HUDEP-2 (cell line): ENCODE measurements at regions not wholly inside any gene's neighbourhood (a gene's known extent, or its start where the extent isn't known, plus 50 kb on each side); places are given as distances from the start of the nearest gene placed in this dataset.

Experiments
- DNase-seq, 76 experiments: peaks; one replicate each; lab custom pipeline; 2025; ENCODE audit not compliant: unreplicated experiment in 76 of 76; lab: John Stamatoyannopoulos, UW

DNA sequence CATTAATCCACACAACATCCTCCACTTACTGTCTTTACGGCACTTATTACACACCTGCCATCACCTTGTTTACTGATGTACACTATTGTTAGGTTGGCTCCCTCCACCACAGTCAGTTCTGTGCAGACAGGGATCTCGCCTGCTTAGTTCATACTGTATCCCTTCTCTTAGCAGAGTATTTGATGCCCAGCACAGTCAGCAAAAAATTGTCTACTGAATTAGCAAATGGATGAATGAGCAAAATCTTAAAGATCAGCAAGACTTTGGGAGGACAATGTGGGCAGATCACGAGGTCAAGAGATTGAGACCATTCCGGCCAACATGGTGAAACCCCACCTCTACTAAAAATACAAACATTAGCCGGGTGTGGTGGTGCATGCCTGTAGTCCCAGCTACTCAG is 109.8 kb upstream of the ATXN1 start:
- no peak for DNase-seq

DNA sequence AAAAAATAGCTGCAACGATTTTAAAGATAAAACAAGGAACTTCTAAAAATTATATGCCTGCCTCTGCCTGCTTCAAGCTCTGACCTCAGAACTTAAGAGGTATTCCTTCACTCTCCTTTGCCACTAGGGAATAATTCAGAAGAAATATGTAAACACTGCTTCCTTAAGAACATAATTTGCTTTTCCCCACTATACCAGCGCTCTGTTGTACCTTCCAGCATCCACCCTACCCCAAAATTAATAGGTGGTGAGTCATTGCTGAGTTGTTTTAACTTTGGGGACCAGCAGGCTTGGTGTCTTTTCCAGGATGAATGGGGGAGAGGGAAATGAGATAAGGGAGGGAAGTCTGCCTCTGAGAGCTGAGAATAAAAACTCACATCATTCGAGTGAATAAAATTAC is 107.7 kb upstream of the ATXN1 start:
- DNase-seq: no peak

DNA sequence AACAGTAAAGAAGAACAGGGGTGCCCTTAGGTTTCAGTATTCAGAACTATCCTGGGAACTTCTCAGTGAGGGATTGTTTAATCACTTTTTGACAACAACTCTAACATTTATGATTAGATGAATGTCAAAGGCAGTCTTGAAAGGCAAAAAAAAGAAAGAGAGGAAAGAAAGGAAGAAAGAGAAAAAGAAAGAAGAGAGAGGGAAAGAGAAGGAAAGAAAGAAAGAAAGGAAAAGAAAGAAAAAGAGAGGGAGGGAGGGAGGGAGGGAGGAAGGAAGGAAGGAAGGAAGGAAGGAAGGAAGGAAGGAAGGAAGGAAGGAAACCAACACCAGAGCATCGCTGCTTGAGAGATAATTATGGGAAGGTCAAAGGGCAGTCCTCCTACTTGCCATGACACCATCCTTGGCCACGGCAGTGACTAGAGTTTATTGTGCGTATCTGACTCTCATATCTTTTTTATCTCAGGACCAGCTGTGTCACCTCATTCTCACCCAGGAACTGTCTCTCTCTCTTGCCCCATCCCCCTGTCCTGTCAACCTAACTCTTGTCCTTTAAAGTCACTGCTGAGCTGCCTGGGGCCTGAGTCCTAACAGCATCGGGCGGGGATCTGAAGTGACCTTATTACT is 96.8 kb upstream of the ATXN1 start:
- DNase-seq: no peak

DNA sequence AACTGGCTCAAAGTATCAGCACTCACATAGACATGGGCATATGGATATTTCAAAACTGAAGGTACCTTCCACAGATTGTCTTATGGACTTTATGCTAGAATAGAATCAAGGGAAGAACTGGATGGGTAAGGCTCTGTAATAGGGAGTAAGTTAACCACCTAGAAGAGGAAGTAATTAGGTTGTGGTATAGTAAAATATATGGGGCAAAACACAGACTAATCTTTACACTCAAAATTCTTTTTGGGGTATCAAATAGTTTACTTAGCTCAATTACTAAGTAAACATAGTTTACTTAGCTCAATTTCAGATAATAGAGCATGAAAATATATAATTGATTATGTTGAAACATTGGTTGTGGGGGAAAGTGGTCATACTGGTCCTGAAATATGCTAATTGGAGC is 94.2 kb upstream of the ATXN1 start:
- no peak for DNase-seq

DNA sequence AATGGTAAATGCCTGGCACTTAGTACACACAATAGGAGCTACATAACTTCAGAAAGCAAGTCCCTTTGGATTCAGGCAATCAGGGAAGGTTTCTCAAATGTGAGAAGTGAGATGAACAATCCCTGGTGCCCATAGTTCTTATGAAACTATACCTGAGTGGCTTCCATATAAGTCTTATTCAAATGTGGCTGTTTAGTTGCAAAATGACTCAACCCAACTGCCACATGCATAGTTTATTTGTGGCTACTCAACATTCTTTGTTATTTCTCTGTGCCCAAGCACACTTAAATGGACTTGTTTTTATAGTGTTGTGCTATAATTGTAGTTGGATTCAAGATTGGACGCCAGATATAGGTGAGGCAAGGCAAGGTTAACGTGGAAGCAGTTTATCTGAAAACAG is 93.7 kb upstream of the ATXN1 start:
- no peak for DNase-seq

DNA sequence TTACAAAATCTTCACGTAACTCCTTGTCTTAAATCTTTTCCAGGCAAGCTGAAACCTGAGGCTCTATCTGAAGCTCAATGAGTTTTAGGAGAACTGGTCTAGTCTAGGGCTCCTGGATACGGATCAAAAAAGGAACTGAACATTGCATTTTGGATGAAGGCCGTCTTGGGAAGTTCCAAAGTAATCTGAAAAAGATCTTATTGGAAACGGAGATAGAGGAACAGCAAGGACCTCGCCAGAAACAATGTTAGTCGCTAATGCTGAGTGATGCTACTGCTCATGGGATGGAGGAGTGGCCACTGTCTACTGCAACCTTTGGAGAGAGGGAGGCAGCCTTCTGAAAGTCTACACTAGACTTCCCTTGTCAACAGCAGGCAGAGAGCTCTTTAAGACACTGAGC is 91.4 kb upstream of the ATXN1 start:
- DNase-seq: no peak

DNA sequence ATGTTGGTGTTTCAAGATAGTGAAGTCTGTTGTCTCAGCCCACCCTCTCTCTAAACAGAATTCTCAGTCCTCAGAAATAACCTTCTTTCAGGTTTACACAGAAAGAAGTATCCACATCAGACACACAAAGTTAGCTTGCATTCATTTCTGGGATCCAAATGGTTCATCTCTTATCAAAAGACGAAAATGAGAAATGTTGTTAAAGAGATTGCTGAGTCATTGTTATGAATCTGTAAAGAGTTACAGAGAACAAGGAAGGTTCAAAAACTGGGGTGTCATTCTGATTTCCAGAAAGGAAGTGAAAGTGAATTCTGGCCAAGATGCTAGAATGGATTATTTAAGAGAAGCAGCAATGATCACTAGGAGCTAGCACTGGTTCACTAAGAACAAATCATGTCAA is 90.5 kb upstream of the ATXN1 start:
- no peak for DNase-seq

DNA sequence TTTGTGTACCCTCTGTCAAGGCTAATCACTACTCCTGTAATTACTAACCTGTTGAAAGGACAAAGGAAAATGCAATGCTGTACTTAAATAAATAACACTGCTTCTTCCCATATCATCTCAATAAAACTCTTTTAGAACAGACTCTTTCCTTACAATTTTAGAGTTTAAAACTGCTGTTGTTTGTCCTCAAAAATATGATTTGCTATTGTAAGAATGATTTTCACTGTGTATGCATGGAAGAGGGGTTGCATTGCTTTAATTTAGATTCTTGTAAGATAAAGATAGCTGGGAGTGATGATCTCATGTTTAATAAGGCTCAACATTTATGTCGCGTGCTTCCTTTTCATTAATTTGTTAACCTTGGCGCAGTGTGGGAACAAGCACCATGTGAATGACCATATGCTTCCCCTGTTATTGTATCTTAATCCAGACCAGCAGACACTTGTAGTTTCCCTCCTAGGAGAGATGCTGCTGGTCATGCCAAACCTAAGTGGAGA is 89.8 kb upstream of the ATXN1 start:
- DNase-seq: no peak

DNA sequence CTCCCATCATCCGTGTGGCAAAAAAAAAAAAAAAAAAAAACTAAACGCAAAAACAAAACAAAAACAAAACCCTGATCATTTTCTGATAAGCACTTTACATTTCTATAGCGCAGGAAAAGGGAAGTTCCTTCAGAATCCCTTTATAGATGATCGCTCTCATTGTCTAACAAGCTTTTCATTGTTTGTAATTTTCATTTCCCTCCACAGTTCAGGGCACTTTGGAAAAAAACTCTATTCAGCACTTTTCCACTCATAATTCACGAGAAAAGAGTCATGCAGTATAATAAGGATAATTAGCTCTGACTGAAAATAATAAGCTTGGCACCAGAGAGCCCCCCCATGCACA is 89.4 kb upstream of the ATXN1 start:
- no peak for DNase-seq

DNA sequence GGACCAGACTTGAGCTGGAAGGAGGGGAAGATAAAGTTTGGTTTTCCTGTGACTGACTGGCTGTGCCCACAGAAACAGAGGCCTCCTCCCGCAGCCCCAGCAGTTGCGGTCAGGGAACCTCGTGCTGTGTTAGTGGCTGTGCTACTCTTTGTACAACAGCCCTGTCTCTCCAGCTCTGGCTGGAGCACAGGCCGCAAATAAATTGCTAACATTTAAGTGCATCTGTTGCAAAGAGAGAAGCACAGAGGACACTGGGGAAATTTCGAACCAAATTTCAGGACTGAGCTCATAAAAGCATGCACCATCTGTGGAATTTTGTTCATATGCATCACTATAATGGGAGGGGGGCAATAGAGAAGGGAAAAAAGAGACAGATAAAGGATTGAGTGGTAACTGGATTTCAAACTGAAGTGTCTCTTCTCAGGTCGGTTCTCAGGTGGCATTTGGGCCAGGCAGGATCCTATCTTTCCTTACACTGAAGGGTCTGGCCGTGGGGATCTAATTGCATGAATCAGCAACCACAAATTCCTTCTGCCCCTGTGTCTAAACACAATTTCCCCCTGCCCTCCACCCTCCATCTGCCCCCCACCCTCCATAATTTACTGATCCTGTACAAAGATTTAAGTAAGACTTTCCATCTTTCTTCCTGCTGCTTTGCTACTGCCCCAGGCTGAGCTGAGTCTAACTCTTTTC is 88.9 kb upstream of the ATXN1 start:
- DNase-seq: no peak

DNA sequence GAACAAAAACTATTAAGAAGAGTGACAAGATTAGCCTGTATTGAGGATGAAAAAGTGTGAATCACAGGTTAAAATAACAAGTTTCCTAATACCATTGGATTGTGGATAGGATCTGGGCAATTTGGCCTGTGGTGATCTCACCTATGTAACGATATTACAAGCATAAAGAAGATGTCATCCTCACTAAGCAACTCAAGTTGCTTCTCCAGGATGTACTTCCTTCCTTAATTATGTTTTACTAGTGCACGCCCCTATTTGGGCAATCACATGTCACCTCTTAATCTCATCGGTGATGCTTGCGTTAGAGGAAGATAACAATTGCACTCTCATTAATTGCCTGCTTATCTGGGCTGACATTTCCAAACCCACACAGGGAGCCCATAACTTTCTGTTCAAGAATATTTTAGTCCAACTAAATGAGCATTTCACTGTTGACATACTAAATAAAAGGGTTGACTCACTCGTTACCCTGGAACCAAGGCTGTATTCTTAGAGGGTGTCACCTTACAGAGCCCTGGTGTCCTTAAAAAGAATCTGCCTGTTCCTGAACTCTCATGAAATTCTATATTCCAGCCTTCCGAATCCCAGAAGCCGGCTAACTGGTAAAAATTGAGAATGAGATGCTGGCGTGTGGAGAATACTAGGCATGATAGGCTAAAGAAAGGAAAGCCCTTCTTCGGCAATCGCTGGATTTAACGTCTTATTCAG is 88.2 kb upstream of the ATXN1 start:
- no peak for DNase-seq

DNA sequence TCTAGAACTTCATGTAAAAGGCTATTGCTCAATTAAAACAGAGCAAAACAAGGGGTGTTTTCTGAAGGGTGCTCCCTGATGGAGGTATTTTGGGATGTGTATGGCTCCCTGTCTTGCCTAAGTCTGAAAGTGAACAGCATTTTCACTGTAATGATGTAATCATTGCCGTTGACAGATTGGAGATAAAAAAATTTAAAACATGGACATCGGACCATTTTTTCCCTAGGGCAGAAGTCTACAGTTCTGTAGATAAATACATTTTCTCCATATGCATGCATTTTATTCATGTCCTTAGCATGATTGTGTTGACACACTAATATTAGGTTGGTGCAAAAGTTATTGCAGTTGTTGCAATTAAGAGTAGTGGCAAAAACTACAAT is 85.1 kb upstream of the ATXN1 start:
- no peak for DNase-seq

DNA sequence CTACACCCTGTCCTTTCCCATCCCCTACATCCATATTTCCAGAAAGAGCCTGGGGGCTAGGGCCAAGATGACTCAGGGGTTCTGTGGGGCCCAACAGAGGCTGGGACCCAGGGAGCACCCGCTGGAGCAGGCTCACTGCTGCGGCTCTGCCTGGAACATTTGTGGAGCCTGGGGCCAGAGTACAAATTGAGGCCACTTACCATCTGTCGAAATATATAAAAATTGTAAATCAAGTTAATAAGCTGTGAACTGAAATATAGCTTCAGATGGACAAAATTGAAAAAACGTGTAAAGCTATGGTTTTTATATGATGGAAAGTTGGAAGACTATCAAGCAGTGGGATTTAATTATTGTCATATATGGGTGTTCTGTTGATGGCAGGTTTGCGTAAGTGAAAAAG is 82.9 kb upstream of the ATXN1 start:
- no peak for DNase-seq

DNA sequence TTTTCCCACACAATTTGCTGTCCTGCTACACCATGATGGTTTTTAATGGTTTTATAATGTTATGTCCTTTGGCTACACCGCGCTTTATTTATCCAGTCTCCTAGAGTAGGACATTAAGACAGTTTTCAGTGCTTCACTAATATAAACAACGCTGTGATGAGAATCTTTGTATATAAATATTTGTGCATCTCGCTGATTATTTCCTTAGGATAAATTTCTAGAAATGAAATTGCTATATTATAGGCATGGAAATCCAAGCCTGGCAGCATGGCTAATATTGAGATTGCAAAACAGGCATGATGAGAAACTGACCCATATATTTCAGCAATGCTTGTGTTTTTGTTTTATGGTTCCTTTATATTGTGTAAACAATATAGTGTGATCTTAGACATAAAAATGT is 81.4 kb upstream of the ATXN1 start:
- DNase-seq: no peak

DNA sequence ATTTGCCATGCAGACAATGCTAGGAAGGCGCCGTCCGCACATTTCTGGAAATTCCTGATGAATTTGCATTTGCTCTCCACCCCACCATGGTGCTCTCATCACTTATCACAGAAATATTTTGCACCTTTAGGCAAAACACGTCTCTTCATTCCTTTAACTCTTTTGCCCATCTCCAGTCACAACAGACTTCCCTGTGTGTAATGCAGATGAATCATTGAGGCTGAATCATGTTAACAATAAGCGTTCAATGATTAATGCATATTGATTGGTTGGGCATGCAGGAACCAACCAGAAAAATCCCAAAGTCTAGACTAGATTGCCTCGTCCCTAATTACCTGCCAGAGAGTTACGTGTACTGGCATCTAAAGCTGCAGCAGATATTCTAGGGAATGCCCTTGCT is 80.0 kb upstream of the ATXN1 start:
- no peak for DNase-seq

DNA sequence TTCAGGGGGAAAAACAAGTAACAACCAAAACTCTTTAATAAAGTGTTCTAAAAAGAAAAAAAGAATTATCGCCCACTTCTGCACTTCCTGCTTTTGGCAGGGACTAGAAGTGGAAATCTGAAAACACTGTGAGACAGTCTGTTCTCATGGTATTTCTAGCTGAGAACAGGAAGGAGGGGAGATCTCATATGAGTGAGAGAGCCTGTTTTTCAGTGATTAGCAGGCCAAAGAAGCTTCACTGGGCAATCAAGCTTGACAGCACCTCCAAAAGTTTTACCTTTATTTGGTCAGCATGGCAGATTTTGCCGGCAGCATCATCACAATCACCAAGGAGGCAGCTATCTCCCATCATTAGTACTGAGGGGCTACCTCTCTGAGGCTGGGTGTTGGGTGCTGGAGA is 79.5 kb upstream of the ATXN1 start:
- no peak for DNase-seq

DNA sequence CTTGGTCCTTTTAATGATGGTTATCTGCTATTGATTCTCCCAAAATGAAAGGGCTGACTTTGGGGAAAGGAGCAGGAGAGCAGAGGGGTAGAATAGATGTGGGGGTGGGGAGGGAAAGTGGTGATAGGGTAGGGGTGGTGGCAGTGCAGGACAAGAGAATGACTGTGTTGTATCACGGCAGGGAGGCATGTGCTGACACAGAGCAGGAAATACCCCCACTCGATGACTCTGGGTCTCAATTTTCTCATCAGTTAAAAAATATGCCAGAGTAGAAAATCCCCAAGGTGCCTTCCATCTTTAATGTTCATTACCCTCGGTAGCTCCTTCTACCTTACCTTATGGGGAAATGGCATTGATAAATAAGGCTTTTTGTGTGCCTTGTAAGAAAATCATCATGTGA is 79.0 kb upstream of the ATXN1 start:
- no peak for DNase-seq

DNA sequence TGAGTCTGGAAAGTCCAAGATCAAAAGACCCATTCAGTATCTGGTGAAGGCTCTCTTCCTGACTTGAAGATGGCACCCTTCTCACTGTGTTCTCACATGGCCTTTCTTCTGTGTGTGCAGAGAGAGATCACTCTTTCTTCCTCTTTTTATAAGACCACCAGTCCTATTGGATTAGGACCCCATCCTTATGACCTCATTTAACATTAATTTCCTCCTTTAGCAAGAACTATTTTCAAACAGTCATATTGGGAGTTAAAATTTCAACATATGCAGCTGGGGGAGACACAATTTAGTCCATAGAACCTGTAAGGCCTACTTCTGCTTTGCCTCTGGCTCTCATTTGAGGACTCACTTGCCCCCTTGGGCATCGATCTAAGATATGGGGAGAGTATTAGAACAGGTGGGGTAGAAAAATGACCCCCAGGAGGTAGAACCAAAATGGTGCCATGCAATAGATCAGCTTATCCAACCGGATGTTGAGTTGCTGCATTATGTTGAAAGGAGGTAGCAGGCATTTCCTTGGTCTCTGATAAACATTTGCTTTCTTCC is 78.4 kb upstream of the ATXN1 start:
- DNase-seq: no peak

DNA sequence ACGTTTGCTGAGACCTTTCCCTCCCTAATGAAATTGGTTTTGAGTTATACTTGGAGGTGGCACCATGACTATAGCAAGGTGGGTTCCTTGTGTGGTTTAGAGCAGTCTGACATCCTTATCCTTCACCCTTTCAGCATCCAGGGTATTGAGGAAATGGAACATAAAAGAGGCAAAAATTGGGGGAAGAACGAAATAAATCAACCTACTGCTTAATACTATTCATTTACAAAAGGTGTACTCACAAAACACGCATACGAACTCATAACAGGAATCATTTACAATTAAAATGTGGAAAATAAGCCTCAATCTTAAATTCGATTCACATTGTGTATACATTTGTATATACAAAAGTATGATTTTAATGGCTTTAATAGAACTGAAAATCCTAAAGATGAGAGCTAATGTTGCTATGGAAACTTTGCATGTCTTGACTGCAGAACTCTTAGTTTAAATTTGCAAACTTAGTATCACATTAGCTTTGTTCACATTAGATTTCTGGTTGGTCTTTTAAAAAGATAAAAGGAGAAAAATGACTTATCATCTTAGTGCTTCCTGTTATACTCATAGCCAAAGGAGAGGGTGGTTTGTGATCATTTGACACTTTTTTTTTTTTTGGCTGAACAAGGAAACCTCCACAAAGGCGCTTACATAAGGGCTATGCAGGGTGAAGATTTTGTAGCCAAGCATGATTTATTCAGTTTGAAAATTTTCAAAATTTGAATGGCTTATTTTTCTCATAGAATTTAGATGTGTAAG is 76.1 kb upstream of the ATXN1 start:
- DNase-seq: no peak

DNA sequence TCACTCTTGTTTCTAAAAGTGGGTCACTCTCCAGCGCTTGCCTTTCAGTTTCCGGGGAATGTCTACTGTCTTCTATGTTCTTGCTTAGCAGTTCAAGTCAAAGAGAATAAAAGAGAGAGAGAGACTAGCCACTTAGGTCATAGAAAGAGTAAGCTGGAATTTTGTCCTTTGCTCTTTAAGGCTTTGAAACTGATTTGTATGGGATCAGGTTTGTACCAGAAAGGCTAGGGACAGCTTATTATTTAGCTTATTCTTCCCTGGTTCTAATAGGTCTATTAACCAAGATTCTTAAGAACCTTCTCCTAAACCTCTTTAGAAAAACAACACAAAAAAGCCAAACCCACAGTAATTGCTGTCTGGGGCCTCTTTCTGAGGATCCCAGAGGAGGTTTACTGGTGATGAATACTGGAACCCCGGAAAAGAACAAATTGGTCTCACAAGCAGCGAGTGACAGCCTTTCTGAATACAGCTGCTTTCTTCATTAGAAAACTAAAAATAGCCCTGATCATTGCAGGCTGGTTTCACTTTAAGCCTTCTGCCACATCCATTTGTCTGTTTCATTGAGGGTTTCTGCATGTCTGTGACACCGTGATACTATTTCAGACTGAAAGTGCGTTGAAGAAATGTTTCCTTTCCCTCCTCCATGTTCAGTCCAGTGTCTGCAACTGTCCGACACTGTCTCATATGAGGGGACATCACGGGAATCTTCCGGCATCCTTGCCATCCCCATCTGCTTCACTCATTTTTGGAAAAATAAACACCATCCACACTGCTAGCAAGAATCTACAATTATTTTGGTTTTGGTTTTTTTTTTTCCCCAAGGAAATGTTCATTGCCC is 75.1 kb upstream of the ATXN1 start:
- DNase-seq: no peak
